Ishikawa (cell line): ENCODE measurements at regions not wholly inside any gene's neighbourhood (a gene's known extent, or its start where the extent isn't known, plus 50 kb on each side); places are given as distances from the start of the nearest gene placed in this dataset.
A peak's percentile ranks its signal among the peaks of the same experiment; 100 is the strongest.

ENCODE experiments used
- CEBPB ChIP-seq: IDR thresholded peaks from 2 replicates; pipeline ENCODE4 v1.6.1; 2012
- CREB1 ChIP-seq: IDR thresholded peaks from 2 replicates; pipeline ENCODE4 v1.6.1; 2012; ENCODE audit warnings: low read depth
- EGR1 ChIP-seq: IDR thresholded peaks from 2 replicates; pipeline ENCODE4 v1.6.1; 2012
- EP300 ChIP-seq: IDR thresholded peaks from 2 replicates; pipeline ENCODE4 v1.6.1; 2012; ENCODE audit warnings: borderline replicate concordance
- FOXM1 ChIP-seq: IDR thresholded peaks from 2 replicates; pipeline ENCODE4 v1.6.1; 2012; ENCODE audit warnings: low read depth, borderline replicate concordance
- MAX ChIP-seq: IDR thresholded peaks from 2 replicates; pipeline ENCODE4 v1.6.1; 2012
- NFIC ChIP-seq: IDR thresholded peaks from 2 replicates; pipeline ENCODE4 v1.6.1; 2012
- RAD21 ChIP-seq: IDR thresholded peaks from 2 replicates; pipeline ENCODE4 v1.6.1; 2012; ENCODE audit warnings: low read depth
- REST ChIP-seq: IDR thresholded peaks from 2 replicates; pipeline ENCODE4 v1.6.1; 2012; ENCODE audit warnings: low read depth, mild to moderate bottlenecking
- TAF1 ChIP-seq: IDR thresholded peaks from 2 replicates; pipeline ENCODE4 v1.6.1; 2012; ENCODE audit warnings: low read depth, mild to moderate bottlenecking
- TCF12 ChIP-seq: IDR thresholded peaks from 2 replicates; pipeline ENCODE4 v1.6.1; 2012; ENCODE audit warnings: low read depth
- TEAD4 ChIP-seq: IDR thresholded peaks from 2 replicates; pipeline ENCODE4 v1.6.1; 2012
- USF1 ChIP-seq: IDR thresholded peaks from 2 replicates; pipeline ENCODE4 v1.6.1; 2012
- YY1 ChIP-seq: IDR thresholded peaks from 2 replicates; pipeline ENCODE4 v1.6.1; 2012; ENCODE audit warnings: low read depth
- ZBTB7A ChIP-seq: IDR thresholded peaks from 2 replicates; pipeline ENCODE4 v1.6.1; 2012; ENCODE audit warnings: low read depth

GRCh38 chr14:39731912-39732311 lies 299.7 kb upstream of the FBXO33 start:
- TF ChIP-seq FOXM1 (no peak), NFIC (no peak), TAF1 (no peak), RAD21 (peak; percentile 30; the same call in 1 of the 2 replicates)

DNA sequence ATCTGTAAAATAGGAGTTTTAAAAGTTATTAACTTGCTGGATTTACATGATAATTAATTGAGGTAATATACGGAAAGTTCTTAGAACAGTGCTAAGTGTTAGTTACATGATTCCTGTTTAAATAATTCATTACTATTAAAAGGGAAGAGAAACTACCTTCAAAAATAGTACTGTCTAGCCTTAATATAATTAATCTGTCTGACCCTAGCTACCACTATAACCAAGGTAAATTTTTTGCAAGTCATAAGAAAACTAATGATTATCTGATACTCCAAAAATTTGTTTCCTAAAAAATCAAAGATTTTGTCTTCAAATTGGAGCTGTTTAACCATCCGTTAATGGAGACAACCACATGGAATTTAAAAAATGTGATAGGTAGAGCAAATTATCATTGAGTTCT lies 294.3 kb upstream of the FBXO33 start:
- TF ChIP-seq CEBPB, result no peak

- TF ChIP-seq TEAD4 (no peak), YY1 (no peak), FOXM1 (no peak)
Observed at GRCh38 chr14:39722547-39723273, 290.5 kb upstream of the FBXO33 start.

- TF ChIP-seq TEAD4 (no peak), YY1 (no peak), FOXM1 (no peak), TAF1 (no peak), MAX (no peak), EGR1 (no peak), REST (no peak), TCF12 (no peak), NFIC (no peak), EP300 (no peak), ZBTB7A (no peak), CREB1 (no peak), USF1 (no peak), RAD21 (no peak), CEBPB (no peak)
Observed at GRCh38 chr14:39716987-39717570, 284.8 kb upstream of the FBXO33 start.

GRCh38 chr14:39712293-39712999 lies 280.2 kb upstream of the FBXO33 start:
- TF ChIP-seq EGR1 (no peak), TEAD4 (no peak), REST (no peak), ZBTB7A (no peak), MAX (no peak), TCF12 (no peak), TAF1 (no peak), FOXM1 (no peak), NFIC (no peak)

DNA sequence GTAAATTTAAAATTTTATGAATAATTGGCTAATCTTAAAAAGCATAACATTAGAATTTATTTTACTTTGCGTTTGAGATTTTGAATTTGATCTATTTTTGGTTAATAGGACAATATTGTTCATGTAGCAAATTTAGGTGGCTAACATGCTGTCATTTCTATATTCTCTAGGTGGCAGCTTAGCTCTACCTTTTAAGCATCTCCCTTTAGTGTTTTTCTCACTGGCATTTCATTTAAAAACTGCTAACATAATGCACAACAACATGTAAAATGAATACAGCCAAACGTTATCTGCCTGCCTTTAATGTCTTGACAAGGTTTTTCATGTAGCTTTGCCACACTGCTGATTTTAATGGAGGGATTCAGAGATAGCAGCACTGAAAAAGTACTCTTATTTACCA lies 272.4 kb upstream of the FBXO33 start:
- no peak for TF ChIP-seq TAF1
- no peak for TF ChIP-seq USF1
- no peak for TF ChIP-seq YY1
- no peak for TF ChIP-seq EP300
- no peak for TF ChIP-seq REST
